Right ventricle myocardium inferior (tissue), 1 donor: ENCODE measurements at regions not wholly inside any gene's neighbourhood (a gene's known extent, or its start where the extent isn't known, plus 50 kb on each side); places are given as distances from the start of the nearest gene placed in this dataset.

Experiments used
- ATAC-seq: fragments of 200-7000 bp; cut with Tn5 transposase; one replicate; pipeline ENCODE4 v1.9.1; 2020; ENCODE audit warnings: mild to moderate bottlenecking, moderate library complexity
- DNase-seq: peaks from one replicate; pipeline ENCODE4 v3.0.0; 2021; ENCODE audit errors: missing footprints
- intact Hi-C: fragments of 100-400 bp; cut with DNase I; formaldehyde crosslinking; loops from one replicate; pipeline ENCODE4 v1.11.0; 2022
- donor health status: DM: no; HTN: yes; CAD: no; lungs with severe emphysema.

- DNase-seq, result no peak
- intact Hi-C loops, result loop anchor here (5.0 kb wide), 1 partner anchor 143 kb away; the partner anchor contains the start of gene DSC2
- ATAC-seq, result no peak
Observed at GRCh38 chr18:31244771-31245394, 73.1 kb upstream of the DSG1 start.

GRCh38 chr18:31245820-31246219 lies 72.1 kb upstream of the DSG1 start:
- intact Hi-C loops, result loop anchor here (5.0 kb wide), 1 partner anchor 144 kb away; the partner anchor contains the start of gene DSC2
- ATAC-seq, result no peak

GRCh38 chr18:31246460-31246859 lies 71.5 kb upstream of the DSG1 start:
- intact Hi-C loops, result loop anchor here (5.0 kb wide), 1 partner anchor 144 kb away; the partner anchor contains the start of gene DSC2
- DNase-seq, result no peak
- no peak for ATAC-seq

More at GRCh38 chr18:31245820-31246219, 72.1 kb upstream of the DSG1 start:
- DNase-seq, result no peak

GRCh38 chr18:31247574-31248199 lies 70.3 kb upstream of the DSG1 start:
- ATAC-seq (peak; percentile 24), DNase-seq (no peak)
- intact Hi-C loops, result loop anchor here (5.0 kb wide), 1 partner anchor 145 kb away; the partner anchor contains the start of gene DSC2

GRCh38 chr18:31248783-31249521 lies 69.0 kb upstream of the DSG1 start:
- ATAC-seq, result no peak
- no peak for DNase-seq
- intact Hi-C loops, result loop anchor here (5.0 kb wide), 1 partner anchor 147 kb away; the partner anchor contains the start of gene DSC2

GRCh38 chr18:31250902-31251301 lies 67.1 kb upstream of the DSG1 start:
- ATAC-seq, result no peak
- no peak for DNase-seq
- intact Hi-C loops, result no loop called here

- no peak for ATAC-seq
- intact Hi-C loops, result no loop called here
- no peak for DNase-seq
Observed at GRCh38 chr18:31252522-31252921, 65.4 kb upstream of the DSG1 start.

- no peak for DNase-seq
- intact Hi-C loops, result no loop called here
Observed at GRCh38 chr18:31255953-31256352, 62.0 kb upstream of the DSG1 start.

GRCh38 chr18:31258789-31259188 lies 59.2 kb upstream of the DSG1 start:
- intact Hi-C loops, result no loop called here
- DNase-seq, result no peak
- no peak for ATAC-seq

More at GRCh38 chr18:31255953-31256352, 62.0 kb upstream of the DSG1 start:
- ATAC-seq, result no peak

GRCh38 chr18:31261792-31262582 lies 56.0 kb upstream of the DSG1 start:
- no peak for DNase-seq
- intact Hi-C loops, result no loop called here
- ATAC-seq, result peak; percentile 65

- DNase-seq (no peak), ATAC-seq (no peak)
- intact Hi-C loops, result loop anchor here (2.0 kb wide), 1 partner anchor 239 kb away; no protein-coding TSS in a partner anchor
Observed at GRCh38 chr18:31267823-31268481, 50.0 kb upstream of the DSG1 start.
